Skeletal muscle cell (primary cell): ENCODE measurements at regions not wholly inside any gene's neighbourhood (a gene's known extent, or its start where the extent isn't known, plus 50 kb on each side); places are given as distances from the start of the nearest gene placed in this dataset.

Experiments
- DNase-seq: peaks from one replicate; pipeline ENCODE4 v3.0.0-alpha.2; 2010; ENCODE audit warnings: low read depth
- H3K4me3 ChIP-seq: 2 replicates; pipeline ENCODE4 v1.5.1; 2011; ENCODE audit warnings: low read depth, mild to moderate bottlenecking, control low read depth, low read length, moderate library complexity

DNA sequence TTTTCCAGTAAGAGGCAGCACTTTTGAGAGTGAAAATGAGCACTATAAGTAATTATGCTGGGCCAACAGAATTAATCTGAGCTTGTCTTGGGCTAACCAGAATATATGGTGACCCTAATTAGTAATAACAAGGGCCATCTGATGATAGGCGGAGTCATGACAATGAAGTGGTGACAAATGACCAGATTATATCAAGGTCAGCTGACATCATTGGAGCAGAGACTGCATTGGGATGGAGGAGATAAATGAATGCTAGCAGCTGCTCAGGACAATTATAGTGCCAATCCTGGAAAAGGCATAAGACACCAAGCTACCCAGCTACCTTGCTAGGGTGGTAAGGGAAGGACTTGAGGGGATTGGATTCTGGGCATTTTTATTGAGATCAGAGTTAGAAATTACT is 1548.7 kb downstream of the RPA4 start:
- DNase-seq = no peak
- no peak overlapping the region for H3K4me3 ChIP-seq

DNA sequence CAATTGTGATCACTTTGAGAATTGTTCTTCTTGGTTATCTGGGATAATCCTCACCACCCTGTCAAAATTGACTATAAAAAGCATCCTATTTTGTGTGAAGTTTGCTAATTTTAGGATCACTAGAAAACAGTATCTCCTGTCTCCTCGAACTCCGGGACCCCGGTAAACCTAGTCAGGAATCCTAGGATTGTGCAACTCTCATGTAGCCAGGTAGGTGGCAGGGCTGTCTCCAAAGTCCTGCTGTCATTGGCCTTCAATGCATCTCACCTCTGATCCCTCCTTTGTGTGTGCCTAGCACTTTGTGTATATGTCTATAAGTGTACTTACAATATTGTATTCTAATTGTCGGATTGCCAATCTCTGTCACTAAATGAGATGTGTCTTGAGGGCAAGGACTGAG is 1564.8 kb downstream of the RPA4 start:
- no peak for DNase-seq
- H3K4me3 ChIP-seq = no peak overlapping the region

- H3K4me3 ChIP-seq = no peak overlapping the region
- no peak for DNase-seq
Observed at GRCh38 chrX:98452456-98452855, 1568.7 kb downstream of the RPA4 start.

- DNase-seq = no peak
- no peak overlapping the region for H3K4me3 ChIP-seq
Observed at GRCh38 chrX:98459669-98460068, 1576.0 kb downstream of the RPA4 start.

DNA sequence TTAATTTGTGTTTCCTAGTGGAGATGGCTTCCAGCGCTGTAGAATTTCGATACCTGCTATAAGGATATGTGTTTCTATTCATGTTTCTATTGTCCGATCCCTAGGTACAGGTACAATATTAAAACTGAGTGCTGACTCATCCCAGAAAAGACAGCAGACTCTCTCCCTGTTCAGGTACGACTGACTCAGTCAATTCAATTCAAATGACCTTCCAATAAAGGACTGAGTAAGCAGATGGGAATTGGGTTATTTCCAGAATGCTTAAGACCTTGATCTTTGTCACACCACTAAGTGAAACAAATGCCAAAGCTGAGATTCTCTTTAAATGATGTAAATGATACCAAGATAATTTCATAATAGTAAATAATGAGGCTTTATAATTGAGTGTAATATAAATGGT is 1596.9 kb downstream of the RPA4 start:
- H3K4me3 ChIP-seq = no peak overlapping the region
- no peak for DNase-seq

GRCh38 chrX:98481636-98482035 is 1597.9 kb downstream of the RPA4 start:
- no peak for DNase-seq
- no peak overlapping the region for H3K4me3 ChIP-seq

DNA sequence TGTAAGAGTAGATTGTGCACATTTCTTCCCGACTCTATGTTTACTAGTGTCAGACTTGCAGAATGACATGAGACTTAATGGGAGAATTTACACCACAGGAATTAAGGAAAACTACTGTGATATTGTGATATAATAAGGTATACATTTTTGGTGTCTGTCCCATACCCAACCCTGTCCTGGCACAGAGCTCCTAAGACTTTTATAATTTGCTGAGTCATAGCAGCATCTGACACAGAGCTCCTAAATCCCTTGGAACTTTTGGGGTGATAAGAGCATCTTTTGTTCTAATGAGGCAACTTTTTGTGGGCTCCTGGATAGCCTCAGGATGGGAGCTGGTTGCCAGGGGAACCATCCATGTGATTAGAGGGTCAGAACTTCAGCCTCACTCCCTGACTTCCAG is 1607.0 kb downstream of the RPA4 start:
- H3K4me3 ChIP-seq = no peak overlapping the region
- no peak for DNase-seq

GRCh38 chrX:98501426-98501825 is 1617.7 kb downstream of the RPA4 start:
- no peak for DNase-seq

GRCh38 chrX:98506907-98507306 is 1623.2 kb downstream of the RPA4 start:
- no peak for DNase-seq
- H3K4me3 ChIP-seq = no peak overlapping the region

More at GRCh38 chrX:98501426-98501825, 1617.7 kb downstream of the RPA4 start:
- H3K4me3 ChIP-seq = no peak overlapping the region

GRCh38 chrX:98514032-98514431 is 1630.3 kb downstream of the RPA4 start:
- DNase-seq = no peak
- H3K4me3 ChIP-seq = no peak overlapping the region

GRCh38 chrX:98516120-98516519 is 1632.4 kb downstream of the RPA4 start:
- DNase-seq = no peak
- H3K4me3 ChIP-seq = no peak overlapping the region

DNA sequence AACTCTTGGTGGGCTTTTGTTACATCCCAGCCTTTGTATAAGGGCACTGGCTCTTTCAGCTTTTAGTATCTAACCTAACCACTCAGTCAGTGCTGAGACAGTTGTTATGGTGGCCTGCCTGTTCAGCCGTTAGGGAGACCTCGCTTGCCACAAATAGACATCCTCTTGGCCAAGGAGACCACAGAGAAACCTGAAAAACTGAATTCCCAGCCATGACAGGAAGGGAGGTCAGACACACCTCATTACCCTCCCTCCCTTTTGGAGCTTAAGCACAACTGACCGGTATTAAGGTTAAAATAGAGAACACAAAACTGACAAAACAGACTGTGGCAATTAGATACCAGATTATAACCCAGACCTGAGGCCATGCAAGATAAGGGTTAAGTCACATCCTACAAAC is 1639.3 kb downstream of the RPA4 start:
- no peak for DNase-seq
- H3K4me3 ChIP-seq = no peak overlapping the region

GRCh38 chrX:98523521-98523920 is 1639.8 kb downstream of the RPA4 start:
- H3K4me3 ChIP-seq = no peak overlapping the region
- no peak for DNase-seq

- no peak for DNase-seq
- H3K4me3 ChIP-seq = no peak overlapping the region
Observed at GRCh38 chrX:98548519-98548918, 1664.8 kb downstream of the RPA4 start.

DNA sequence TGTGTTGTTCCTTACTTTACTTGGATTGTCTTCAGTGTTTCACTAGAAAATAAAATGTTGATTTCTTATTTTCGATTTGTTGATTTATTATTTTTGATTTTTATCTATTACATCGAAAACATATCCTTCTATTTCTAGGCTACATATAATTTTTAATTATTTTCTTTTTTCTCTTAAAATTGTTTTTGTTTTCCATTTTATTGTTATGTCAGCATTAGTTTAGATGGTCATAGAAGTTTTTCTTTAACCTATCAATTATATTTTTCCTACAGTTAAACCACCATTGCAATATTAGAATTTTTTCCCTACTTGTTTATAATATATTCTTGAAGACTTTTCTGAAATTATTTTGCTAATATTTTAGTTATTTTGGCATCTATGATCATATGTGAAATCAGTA is 1685.1 kb downstream of the RPA4 start:
- no peak for DNase-seq
- no peak overlapping the region for H3K4me3 ChIP-seq

- H3K4me3 ChIP-seq = no peak overlapping the region
- no peak for DNase-seq
Observed at GRCh38 chrX:98605941-98606340, 1722.2 kb downstream of the RPA4 start.

DNA sequence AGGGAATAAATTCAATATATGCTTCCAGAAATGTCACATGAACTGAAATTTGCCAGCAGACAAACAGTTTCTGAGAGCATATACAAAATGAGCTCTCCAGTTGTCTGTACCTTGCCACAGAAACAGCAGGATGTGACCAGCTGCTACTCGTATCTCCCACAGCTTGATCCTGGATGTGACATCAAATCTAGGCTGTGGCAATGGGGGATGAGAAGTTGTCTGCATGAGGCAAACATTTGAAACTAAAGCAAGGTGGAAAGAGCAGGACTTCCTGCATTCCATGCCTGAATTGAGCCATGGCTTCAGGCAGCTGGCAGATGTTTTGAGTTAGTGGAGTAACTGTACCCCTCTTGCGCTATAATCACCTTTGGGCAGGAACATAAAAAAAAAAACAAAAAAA is 1724.0 kb downstream of the RPA4 start:
- DNase-seq = no peak
- H3K4me3 ChIP-seq = no peak overlapping the region

GRCh38 chrX:98627645-98628044 is 1743.9 kb downstream of the RPA4 start:
- H3K4me3 ChIP-seq = no peak overlapping the region
- DNase-seq = no peak

DNA sequence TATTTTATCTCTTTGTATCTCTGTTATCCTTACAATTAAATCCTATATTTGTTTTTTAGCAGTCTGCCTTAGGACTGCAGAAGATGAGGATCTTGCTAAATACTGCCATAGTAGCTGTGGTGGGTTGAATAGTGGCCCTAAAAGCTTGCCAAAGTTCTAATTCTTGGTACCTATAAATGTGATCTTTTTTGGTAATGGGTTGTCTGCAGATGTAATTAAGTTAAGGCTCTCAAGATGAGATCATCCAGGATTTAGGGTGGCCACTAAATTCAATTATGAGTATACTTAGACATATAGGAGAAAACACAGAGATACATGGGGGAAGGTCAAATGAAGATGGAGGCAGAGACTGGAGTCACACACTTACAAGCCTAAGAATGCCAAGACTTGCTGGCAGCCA is 1753.7 kb downstream of the RPA4 start:
- H3K4me3 ChIP-seq = no peak overlapping the region
- no peak for DNase-seq

GRCh38 chrX:98646351-98646750 is 1762.6 kb downstream of the RPA4 start:
- H3K4me3 ChIP-seq = no peak overlapping the region
- no peak for DNase-seq

GRCh38 chrX:98654565-98654964 is 1755.5 kb downstream of the PCDH19 start:
- no peak for DNase-seq
- no peak overlapping the region for H3K4me3 ChIP-seq
